GM19372 (cell line): ENCODE measurements at regions not wholly inside any gene's neighbourhood (a gene's known extent, or its start where the extent isn't known, plus 50 kb on each side); places are given as distances from the start of the nearest gene placed in this dataset.

ENCODE experiments used
- ATAC-seq: cut with Tn5 transposase; IDR thresholded peaks from one replicate; pipeline ENCODE4 v1.9.1; 2021; ENCODE audit warnings: mild to moderate bottlenecking, low read depth, moderate library complexity; ENCODE audit not compliant: unreplicated experiment

DNA sequence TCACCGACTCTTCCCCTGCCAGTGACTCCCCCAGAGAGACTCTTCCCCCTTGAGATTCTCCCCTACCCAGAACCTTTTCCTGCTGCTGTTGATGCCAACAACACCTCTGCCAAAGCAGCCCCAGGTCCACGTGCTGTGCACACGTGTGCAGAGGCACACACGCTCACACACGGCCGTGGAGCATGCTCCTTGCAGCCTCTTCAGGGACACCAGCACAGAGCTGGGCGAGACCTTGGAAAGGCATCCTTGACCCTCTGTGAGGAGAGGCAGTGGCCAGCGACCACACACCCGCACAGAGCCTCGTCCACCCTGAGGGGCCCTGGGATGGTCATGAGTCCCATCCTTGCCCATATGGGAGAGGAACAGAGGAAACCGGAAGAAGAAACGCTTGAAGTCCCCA lies 181.9 kb downstream of the RBFOX3 start:
- no peak for ATAC-seq

DNA sequence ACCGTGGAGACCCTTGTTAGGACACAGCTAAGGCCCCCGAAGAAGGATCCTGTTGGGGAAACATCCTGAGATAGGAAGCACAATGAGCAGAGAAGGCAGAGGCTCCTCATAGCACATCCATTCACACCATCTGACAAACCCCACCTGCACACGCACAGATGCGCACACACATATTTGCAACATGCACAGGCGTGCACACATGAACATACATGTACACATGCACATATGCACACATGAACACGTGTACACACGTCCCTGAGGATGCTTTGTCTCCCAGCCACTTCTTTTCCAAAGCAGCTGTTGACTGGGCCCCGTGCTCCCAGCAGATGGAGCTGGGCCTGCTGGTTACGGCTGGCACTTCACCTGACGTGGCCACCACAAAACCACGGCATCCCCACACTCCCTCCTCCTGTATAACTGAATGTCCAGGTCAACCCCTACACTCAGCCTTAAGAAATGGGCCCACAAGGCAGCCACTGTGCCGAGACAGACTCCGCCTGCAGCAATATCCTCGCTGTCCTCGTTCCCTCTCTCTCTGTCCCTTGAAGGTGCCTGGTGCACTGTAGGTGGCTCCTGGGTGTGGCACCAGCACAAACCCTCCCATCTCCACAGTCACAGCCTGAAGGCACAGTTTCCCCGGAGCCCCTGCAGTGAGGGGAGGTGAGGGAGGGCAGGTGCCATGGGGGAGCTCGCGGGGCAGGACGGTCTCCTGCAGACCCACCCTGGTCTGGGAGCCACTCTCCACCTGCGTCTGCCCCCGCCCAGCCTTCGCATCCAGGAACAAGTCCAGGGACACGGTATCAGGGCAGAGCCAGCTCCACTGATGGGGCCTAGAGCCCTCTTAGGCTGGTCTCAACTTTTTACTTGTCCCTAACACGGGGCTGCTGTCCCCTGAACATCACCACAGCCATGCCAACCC lies 183.0 kb downstream of the RBFOX3 start:
- ATAC-seq = no peak

- ATAC-seq = no peak
Measured at GRCh38 chr17:79425686-79426085, 185.2 kb downstream of the RBFOX3 start.

- no peak for ATAC-seq
Measured at GRCh38 chr17:79424471-79425185, 186.2 kb downstream of the RBFOX3 start.

DNA sequence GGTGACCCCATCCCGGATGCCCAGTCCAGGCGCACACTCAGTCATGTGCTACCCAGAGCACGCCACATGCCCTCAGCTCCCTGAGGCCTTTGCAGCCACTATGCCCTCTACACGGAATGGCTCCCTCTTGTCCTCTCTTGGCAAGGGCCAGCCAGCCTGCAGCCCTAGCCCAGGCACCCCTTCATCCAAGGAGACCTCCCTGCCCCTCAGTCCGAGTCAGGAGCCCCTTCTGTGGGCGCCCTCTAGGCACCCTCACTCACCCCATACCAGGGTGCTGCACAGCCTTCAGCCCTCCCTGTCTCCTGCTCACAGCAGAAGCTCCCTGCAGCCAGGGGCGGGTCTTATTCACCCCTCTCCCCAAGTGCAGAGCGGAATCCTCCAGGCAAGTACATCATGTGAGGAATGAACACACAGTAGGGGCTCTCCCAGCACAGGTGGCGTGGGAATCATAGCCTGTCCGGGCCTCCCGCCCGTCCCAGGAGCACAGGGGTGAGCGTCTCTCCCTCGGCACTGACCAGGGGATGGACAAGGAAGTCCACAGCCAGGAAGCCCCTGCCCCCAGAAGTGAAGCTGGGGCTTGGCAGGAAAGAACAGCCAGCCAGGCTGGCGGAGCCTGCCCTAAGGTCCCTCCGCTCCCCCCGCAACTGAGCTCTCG lies 186.9 kb downstream of the RBFOX3 start:
- ATAC-seq = no peak

DNA sequence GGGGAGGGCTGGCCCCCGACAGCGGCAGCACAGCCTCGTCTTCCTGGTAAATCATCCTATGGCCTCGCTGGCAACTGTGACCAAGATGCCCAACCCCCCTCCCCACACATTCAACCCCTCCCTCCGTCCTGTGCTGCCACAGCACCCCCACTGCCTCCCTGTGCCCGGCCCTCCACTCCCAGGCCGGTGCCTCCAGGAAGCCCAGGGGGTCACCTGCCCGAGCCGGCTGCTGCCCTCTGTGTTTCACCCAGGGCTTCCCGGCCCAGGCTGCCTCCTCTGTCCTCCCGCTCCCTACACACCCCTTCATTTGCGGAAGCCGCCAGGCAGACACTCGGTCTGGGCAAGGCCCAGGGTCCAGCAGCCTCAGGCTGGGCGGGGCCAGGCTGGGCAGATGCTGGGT lies 188.6 kb downstream of the RBFOX3 start:
- ATAC-seq = no peak

GRCh38 chr17:79420318-79421243 lies 190.3 kb downstream of the RBFOX3 start:
- ATAC-seq = no peak

- no peak for ATAC-seq
Measured at GRCh38 chr17:79417476-79417988, 193.3 kb downstream of the RBFOX3 start.

DNA sequence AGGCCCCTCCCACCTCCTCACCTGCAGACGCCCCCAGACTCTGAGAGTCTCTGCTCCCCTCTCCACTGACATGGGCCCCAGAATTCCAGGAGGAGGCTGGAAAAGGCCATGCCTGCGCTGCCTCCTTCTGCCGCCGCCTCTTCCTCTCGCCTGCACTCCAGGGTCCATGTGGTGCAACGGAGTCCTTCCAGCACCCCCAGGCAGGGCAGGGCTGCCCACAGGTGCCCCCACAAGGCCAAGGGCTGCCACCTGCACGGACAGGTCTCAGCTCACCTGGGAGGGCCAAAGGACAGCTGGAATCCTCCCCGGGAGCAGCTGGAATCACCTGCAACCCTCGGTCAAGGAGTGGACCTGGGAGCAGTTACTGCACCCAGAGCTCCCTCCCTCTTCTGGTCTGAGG lies 194.9 kb downstream of the RBFOX3 start:
- ATAC-seq = no peak

- ATAC-seq = no peak
Measured at GRCh38 chr17:79415365-79415764, 195.5 kb downstream of the RBFOX3 start.

DNA sequence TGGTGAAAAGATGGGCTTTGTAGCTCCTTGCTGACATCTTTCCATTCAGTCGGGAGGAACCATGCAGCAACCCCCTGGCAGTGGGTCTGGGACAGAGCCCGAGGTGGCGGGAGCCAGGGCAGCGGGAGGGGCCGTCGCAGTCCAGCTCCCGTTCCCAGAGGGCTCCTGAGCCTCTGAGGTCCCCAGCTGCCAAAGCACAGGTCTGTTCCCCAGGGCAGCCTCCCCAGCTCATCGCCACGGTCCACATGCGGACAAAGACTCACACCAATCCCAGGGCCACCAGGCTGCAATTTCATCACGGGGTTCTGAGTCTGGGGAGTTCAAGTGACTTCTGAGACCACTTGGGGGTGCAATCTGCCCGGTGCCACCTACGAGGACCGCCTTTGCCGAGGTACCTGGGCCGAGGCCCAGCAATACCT lies 196.0 kb downstream of the RBFOX3 start:
- no peak for ATAC-seq

GRCh38 chr17:79414063-79414792 lies 196.6 kb downstream of the RBFOX3 start:
- ATAC-seq = no peak

GRCh38 chr17:79413611-79414010 lies 197.2 kb downstream of the RBFOX3 start:
- no peak for ATAC-seq

DNA sequence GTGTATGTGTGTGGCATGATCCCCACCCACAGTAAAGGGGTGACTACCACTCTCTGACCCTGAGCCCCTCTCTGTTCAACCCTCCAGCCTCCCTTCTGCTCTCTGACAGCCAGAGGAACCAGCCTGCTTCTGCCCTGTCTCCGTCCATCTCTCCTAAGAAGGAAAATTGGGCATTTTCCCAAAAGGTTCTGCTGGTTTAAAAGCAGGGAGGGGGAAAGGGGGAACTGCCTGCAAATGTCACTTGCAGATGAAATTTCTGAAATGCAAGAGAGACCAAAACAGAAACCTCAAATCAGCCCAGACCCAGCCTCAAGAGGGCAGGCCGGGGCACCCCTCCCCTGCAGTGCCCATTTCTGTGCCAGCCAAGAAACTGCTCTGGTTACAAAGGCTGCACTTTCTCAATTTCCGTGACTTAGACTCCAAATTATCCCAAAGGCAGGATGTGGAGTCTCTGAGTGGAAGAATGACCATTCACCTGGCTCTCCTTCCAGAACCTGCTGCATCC lies 197.9 kb downstream of the RBFOX3 start:
- no peak for ATAC-seq

GRCh38 chr17:79412110-79412509 lies 198.7 kb downstream of the RBFOX3 start:
- ATAC-seq = no peak

- no peak for ATAC-seq
Measured at GRCh38 chr17:79411419-79411818, 199.4 kb downstream of the RBFOX3 start.

DNA sequence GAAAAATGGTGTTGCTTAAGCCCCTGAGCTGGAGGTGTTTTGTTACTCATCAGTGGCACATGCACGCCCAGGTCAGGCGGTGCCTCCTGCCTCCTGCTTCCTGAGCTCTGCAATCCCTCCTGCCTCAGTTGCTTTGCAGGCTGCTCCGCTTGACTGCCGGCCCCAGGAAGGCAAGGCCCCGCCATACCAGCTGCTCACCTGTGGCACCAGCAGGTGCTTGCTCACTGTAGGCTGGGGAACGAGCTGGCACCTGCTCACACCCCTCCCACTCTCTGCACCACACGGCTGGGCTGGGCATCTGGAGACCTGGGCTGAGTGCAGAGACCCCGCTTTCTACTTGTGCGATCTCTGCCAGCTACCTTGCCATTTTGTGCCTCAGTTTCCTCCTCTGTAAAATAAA lies 200.2 kb downstream of the RBFOX3 start:
- ATAC-seq = no peak

DNA sequence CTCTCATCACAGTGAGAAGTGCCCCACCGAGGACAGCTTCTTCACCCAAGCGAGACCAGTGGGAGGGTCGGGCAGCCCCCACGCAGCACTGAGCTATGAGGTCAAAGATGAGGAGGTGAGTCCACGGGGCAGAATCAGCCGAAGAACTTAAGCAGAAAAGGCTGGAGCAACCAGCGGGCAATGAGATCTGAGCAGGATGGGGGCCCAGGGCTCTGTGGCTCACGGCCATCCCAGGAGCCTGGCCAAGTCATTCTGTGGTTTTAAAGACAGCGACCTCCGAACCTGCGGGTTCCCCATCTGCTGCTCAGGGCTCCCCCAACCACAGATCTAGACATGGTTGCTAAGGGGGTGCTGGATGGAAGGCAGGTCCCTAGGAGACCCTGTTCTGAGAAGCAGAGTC lies 202.6 kb downstream of the RBFOX3 start:
- ATAC-seq = no peak

- ATAC-seq = no peak
Measured at GRCh38 chr17:79407385-79407784, 203.5 kb downstream of the RBFOX3 start.
